HUES48 (cell line): ENCODE measurements at regions not wholly inside any gene's neighbourhood (a gene's known extent, or its start where the extent isn't known, plus 50 kb on each side); places are given as distances from the start of the nearest gene placed in this dataset.
"Not testable (repeated sequence)": the region's sequence is repeated elsewhere in the genome, so short reads cannot be mapped to it uniquely, and the experiment has no call there.

Experiments used
- H3K27ac ChIP-seq: one replicate; pipeline ENCODE4 v1.7.0; 2013; ENCODE audit warnings: low read depth, low read length, inconsistent platforms
- H3K27me3 ChIP-seq: 2 replicates; pipeline ENCODE4 v1.6.1; 2013; ENCODE audit warnings: mild to moderate bottlenecking, low read length; ENCODE audit not compliant: control insufficient read depth, insufficient read depth
- H3K36me3 ChIP-seq: 2 replicates; pipeline ENCODE4 v1.6.1; 2013; ENCODE audit warnings: low read length; ENCODE audit not compliant: control insufficient read depth, insufficient read depth
- H3K4me1 ChIP-seq: 2 replicates; pipeline ENCODE4 v1.6.1; 2013; ENCODE audit warnings: mild to moderate bottlenecking, low read length; ENCODE audit not compliant: control insufficient read depth, insufficient read depth
- H3K4me3 ChIP-seq: 2 replicates; pipeline ENCODE4 v1.5.1; 2013; ENCODE audit warnings: mild to moderate bottlenecking, low read depth, low read length
- H3K9ac ChIP-seq: 2 replicates; pipeline ENCODE4 v1.6.1; 2013; ENCODE audit warnings: mild to moderate bottlenecking, low read depth, low read length, moderate library complexity
- H3K9me3 ChIP-seq: 2 replicates; pipeline ENCODE4 v1.6.1; 2013; ENCODE audit warnings: low read length; ENCODE audit not compliant: control insufficient read depth, insufficient read depth

DNA sequence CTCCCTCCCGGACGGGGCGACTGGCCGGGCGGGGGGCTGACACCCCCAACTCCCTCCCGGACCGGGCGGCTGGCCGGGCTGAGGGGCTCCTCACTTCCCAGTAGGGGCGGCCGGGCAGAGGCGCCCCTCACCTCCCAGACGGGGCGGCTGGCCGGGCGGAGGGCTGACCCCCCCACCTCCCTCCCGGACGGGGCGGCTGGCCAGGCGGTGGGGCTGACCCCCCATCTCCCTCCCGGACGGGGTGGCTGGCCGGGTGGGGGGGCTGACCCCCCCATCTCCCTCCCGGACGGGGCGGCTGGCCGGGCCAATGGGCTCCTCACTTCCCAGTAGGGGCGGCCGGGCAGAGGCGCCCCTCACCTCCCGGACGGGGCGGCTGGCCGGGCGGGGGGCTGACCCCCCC, 502.0 kb upstream of the ALG10B start:
- H3K4me3 ChIP-seq, H3K27me3 ChIP-seq, H3K36me3 ChIP-seq, H3K9ac ChIP-seq, H3K4me1 ChIP-seq, H3K27ac ChIP-seq: not testable (repeated sequence)
- H3K9me3 ChIP-seq: peaks cover 74% of the 10 kb centered on the region
